H54 (cell line): ENCODE measurements at regions not wholly inside any gene's neighbourhood (a gene's known extent, or its start where the extent isn't known, plus 50 kb on each side); places are given as distances from the start of the nearest gene placed in this dataset.
"Not testable (repeated sequence)": the region's sequence is repeated elsewhere in the genome, so short reads cannot be mapped to it uniquely, and the experiment has no call there.

ENCODE experiments used
- DNase-seq: peaks from one replicate; pipeline ENCODE4 v3.0.0; 2011; ENCODE audit warnings: low spot score, mixed read lengths; ENCODE audit not compliant: insufficient read length
- FAIRE-seq: peaks from 3 replicates; lab custom pipeline; 2011; peaks lifted over from hg19 to GRCh38; lab: Jason Lieb, UNC
- POLR2A ChIP-seq: IDR thresholded peaks from 2 replicates; pipeline ENCODE4 v1.6.1; 2011; ENCODE audit warnings: low read depth, mild to moderate bottlenecking, low read length

- FAIRE-seq (no peak), DNase-seq (no peak)
- no peak for TF ChIP-seq POLR2A
Observed at GRCh38 chr12:32010631-32011336, 51.6 kb downstream of the RESF1 start.

DNA sequence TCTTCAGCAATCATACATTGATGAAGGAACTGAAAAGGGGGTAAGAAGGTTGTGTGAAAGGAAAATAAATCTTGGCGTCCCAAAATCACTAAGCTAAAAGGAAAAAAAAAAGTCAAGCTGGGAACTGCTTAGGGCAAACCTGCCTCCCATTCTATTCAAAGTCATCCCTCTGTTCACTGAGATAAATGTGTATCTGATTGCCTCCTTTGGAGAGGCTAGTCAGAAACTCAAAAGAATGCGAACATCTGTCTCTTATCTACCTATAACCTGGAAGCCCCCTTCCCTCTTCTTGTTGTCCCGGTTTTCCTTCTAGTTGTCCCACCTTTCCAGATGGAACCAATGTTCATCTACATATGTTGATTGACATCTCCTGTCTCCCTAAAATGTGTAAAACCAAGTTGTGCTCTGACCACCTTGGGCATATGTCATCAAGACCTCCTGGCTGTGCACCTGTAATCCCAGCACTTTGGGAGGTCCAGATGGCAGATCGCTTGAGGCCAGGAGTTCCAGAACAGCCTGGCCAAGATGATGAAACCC, 53.1 kb downstream of the RESF1 start:
- FAIRE-seq: no peak
- no peak for DNase-seq
- no peak for TF ChIP-seq POLR2A

- no peak for DNase-seq
- no peak for FAIRE-seq
Observed at GRCh38 chr12:32015036-32015435, 55.8 kb downstream of the RESF1 start.

GRCh38 chr12:32016680-32017482, 57.7 kb downstream of the RESF1 start:
- no peak for DNase-seq
- TF ChIP-seq POLR2A: no peak
- FAIRE-seq: no peak

More at GRCh38 chr12:32015036-32015435, 55.8 kb downstream of the RESF1 start:
- no peak for TF ChIP-seq POLR2A

DNA sequence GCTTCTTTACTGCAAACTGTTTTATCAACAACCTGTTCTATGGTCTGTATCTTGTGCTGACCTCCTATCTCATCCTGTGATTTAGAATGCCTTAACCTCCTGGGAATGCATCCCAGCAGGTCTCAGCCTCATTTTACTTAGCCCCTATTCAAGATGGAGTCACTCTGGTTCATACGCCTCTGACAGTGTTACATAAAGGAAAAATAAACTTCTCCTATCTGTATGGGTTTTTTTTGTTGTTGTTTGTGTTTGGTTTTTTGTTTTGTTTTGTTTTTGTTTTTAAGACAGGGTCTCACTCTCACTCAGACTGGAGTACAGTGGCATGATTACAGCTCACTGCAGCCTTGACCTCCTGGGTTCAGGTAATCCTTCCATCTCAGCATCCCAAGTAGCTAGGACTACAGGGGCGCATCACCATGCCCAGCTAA, 62.1 kb downstream of the RESF1 start:
- FAIRE-seq: no peak
- no peak for TF ChIP-seq POLR2A
- DNase-seq: no peak

GRCh38 chr12:32022387-32022786, 63.2 kb downstream of the RESF1 start:
- DNase-seq, FAIRE-seq: not testable (repeated sequence)

- not testable (repeated sequence) for DNase-seq, FAIRE-seq
Observed at GRCh38 chr12:32023861-32024260, 64.6 kb downstream of the RESF1 start.

DNA sequence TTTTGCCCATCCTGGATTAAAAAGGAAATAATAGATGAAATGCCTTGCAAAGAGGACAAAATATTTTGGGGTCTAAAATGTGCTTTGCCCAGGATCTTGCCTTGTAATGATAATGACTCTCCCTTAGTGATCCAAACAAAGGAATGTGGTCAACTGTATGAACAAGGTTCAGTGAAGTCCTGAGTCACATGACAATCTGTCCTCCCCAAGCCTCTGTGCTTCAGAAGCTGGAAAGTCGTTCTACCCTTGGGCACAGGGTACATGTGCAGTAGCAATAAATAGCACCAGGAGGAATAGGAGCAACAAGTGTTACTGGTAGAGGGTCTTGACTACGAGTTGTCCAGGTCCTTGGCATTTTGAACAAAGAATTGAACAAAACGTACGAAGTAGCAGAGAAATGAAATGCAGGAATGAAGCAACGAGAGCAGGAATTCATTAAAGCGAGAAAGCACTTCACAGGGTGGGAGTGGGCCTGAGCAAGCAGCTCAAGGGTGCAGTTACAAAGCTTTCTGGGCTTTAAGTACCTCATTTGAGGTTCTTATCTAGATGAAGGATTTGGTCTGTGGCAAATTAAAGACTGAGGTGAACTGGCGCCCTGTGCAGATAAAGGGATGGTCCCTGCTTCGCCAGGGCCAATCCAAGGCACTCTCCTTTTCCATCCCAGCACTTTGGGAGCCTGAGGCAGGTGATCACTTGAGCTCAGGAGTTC, 65.8 kb downstream of the RESF1 start:
- FAIRE-seq: no peak
- no peak for TF ChIP-seq POLR2A
- no peak for DNase-seq

DNA sequence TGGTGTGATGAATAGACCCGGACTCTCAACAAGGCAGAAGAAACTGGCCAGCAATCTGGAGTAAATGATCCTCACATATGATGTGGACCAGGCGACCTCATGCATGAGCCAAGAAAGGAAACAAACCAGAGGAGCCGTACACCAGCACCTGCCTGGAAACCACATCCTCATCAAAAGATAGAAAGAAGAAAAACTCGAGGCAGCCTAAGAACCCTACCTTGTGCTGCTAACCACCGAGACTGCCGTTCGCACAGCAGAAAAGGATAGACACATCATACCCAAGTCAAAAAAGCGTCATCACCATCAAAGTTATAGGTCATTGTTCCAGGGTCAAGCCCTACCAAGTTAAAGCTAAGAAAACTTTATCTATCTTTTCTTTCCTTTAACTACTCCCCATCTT, 66.7 kb downstream of the RESF1 start:
- FAIRE-seq (no peak), DNase-seq (no peak)
- TF ChIP-seq POLR2A: no peak

GRCh38 chr12:32027684-32028365, 68.6 kb downstream of the RESF1 start:
- TF ChIP-seq POLR2A: no peak
- DNase-seq (no peak), FAIRE-seq (no peak)

DNA sequence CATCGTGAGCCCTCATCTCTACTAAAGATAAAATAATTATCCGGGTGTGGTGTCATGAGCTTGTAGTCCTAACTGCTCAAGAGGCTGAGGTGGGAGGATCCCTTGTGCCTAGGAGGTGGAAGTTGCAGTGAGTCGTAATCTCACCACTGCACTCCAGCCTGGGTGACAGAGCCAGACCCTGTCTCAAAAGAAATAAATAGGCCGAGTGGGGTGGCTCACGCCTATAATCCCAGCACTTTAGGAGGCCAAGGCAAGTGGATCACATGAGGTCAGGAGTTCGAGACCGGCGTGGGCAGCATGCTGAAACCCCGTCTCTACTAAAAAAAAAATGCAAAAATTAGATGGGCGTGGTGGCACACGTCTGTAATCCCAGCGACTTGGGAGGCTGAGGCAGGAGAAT, 70.9 kb downstream of the RESF1 start:
- TF ChIP-seq POLR2A: no peak
- FAIRE-seq (no peak), DNase-seq (no peak)

DNA sequence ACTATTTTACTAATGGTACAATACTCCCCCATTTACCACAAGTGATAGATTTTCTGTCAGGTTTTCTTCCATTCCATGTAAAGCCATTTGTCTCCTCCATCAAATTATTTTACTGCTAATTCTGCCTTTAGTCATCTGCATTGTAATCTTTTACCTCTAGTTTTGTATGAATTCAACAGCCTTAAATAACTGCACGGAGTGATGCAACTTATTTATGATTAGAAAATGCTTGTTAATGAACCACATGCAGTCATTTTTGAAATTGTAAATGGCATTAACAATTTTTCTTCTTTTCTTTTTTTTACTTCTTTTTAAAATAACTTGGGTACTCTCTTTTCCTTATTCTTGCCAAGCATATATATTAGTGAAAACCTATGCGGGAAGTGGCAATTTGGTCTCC, 71.5 kb downstream of the RESF1 start:
- TF ChIP-seq POLR2A: no peak
- FAIRE-seq: no peak
- no peak for DNase-seq

GRCh38 chr12:32031109-32031508, 71.9 kb downstream of the RESF1 start:
- TF ChIP-seq POLR2A: no peak
- DNase-seq (no peak), FAIRE-seq (no peak)
